Gastroesophageal sphincter (tissue), 4 donors: ENCODE measurements at regions not wholly inside any gene's neighbourhood (a gene's known extent, or its start where the extent isn't known, plus 50 kb on each side); places are given as distances from the start of the nearest gene placed in this dataset.

Source experiments
- ATAC-seq: fragments of 150-250 bp; one replicate; pipeline ENCODE4 v1.9.1; 2016; ENCODE audit warnings: mild to moderate bottlenecking, moderate library complexity
- H3K27ac ChIP-seq, 4 donors: fragments of 200-600 bp; sonication (generic) in 3 of 4; 1 replicate in 3 of 4; 2 replicates in 1 of 4; pipeline ENCODE4 v1.5.1; 2016 to 2019
- H3K27me3 ChIP-seq: fragments of 200-600 bp; sonication (generic); one replicate; pipeline ENCODE4 v1.5.1; 2019
- H3K36me3 ChIP-seq, 2 donors: fragments of 200-600 bp; sonication (generic); one replicate each; pipeline ENCODE4 v1.5.1; 2019; ENCODE audit warnings: control low read depth in 1 of 2
- H3K4me1 ChIP-seq, 3 donors: fragments of 200-600 bp; sonication (generic); 1 replicate in 2 of 3; 2 replicates in 1 of 3; pipeline ENCODE4 v1.5.1; 2016 to 2019; ENCODE audit warnings: control low read depth in 2 of 3
- H3K4me3 ChIP-seq, 2 donors: fragments of 200-600 bp; sonication (generic); one replicate each; pipeline ENCODE4 v1.5.1; 2019; ENCODE audit warnings: mild to moderate bottlenecking in 1 of 2, moderate library complexity in 1 of 2
- H3K9me3 ChIP-seq, 3 donors: fragments of 200-600 bp; sonication (generic); one replicate each; pipeline ENCODE4 v1.5.1; 2017 to 2019; ENCODE audit warnings: control low read depth in 2 of 3
- EP300 ChIP-seq: sonication (generic); formaldehyde crosslinking; IDR thresholded peaks from one replicate; pipeline ENCODE4 v1.6.1; 2017; ENCODE audit warnings: antibody characterized with exemption, mild to moderate bottlenecking
- POLR2A ChIP-seq, 2 donors: fragments of 450-650 bp; IDR thresholded peaks; one replicate each; pipeline ENCODE4 v1.6.1; 2017; ENCODE audit warnings: antibody characterized with exemption in 2 of 2, mild to moderate bottlenecking in 2 of 2, moderate library complexity in 1 of 2
- POLR2AphosphoS5 ChIP-seq: sonication (generic); formaldehyde crosslinking; IDR thresholded peaks from one replicate; pipeline ENCODE4 v1.6.1; 2017; ENCODE audit warnings: antibody characterized with exemption
- WGBS, 2 donors: methylation state at CpG; one replicate each; pipeline ENCODE4 v1.1.5; 2018; ENCODE audit warnings: low coverage in 1 of 2; 5-methylcytosine and 5-hydroxymethylcytosine counted together
- TF ChIP-seq, protein P1 (sequence below), 4 experiments: fragments of 200-600 bp in 2 of 4; fragments of 450-650 bp in 2 of 4; sonication (generic) in 1 of 4; IDR thresholded peaks; one replicate each; pipeline ENCODE4 v1.5.1; 2017 to 2019; ENCODE audit warnings: antibody characterized with exemption in 4 of 4, mild to moderate bottlenecking in 2 of 4, moderate library complexity in 2 of 4

DNA sequence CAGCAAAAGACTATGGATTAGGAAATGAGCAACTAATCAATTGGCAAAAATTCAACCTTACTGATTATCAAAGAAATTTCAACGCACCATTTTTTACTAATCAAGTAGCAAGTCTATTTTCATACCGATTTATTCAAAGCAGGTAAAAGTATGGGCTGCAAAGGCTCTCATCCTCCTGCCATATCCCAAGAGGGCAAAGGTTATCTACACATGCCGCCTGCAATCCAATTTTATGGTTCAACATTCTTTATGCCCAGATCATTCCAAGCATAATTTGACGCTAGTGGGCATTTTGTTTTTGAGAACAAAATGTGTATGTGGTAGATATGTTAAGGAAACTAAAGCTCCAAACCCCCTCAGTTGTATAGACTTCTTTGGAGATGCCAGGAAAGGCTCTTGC is 270.6 kb downstream of the MAF start:
- Histone ChIP-seq H3K9me3 (no peaks in the 10 kb centered on the region), H3K27ac (no peak overlapping the region), H3K36me3 (no peaks in the 10 kb centered on the region), H3K27me3 (peaks cover 7% of the 10 kb centered on the region), H3K4me3 (no peak overlapping the region), H3K4me1 (peaks cover 0 to 8% (median 0%) of the 10 kb centered on the region in 3 donors)
- no peak for ATAC-seq
- 90 to 95% methylated on average over 3 to 4 of the region's 4 CpGs for WGBS, 2 donors
- TF ChIP-seq, protein P1, sequence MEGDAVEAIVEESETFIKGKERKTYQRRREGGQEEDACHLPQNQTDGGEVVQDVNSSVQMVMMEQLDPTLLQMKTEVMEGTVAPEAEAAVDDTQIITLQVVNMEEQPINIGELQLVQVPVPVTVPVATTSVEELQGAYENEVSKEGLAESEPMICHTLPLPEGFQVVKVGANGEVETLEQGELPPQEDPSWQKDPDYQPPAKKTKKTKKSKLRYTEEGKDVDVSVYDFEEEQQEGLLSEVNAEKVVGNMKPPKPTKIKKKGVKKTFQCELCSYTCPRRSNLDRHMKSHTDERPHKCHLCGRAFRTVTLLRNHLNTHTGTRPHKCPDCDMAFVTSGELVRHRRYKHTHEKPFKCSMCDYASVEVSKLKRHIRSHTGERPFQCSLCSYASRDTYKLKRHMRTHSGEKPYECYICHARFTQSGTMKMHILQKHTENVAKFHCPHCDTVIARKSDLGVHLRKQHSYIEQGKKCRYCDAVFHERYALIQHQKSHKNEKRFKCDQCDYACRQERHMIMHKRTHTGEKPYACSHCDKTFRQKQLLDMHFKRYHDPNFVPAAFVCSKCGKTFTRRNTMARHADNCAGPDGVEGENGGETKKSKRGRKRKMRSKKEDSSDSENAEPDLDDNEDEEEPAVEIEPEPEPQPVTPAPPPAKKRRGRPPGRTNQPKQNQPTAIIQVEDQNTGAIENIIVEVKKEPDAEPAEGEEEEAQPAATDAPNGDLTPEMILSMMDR (IDR thresholded peaks at IDR 0.05) = no peak
- TF ChIP-seq POLR2AphosphoS5 = no peak
- TF ChIP-seq EP300 = no peak
- no peak for TF ChIP-seq POLR2A (IDR thresholded peaks at IDR 0.05)

DNA sequence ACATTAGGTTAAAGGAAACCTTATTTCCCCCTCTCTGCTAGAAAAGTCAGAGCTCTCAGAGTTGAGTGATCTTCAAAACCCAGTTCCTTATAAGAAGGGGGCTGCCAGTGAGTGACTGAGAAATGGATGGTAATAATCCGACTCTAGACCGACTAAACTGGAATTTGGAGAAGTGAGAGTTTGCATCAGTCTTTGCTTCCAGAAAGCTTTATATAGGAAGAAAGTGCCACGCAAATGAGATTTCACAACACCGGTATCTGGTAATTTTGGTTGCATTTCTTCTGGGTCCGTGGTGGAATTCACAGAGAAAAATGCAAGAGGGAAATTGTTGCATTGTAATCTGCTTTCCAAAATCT is 271.4 kb downstream of the MAF start:
- no peaks in the 10 kb centered on the region for H3K36me3 ChIP-seq
- H3K4me3 ChIP-seq = no peak overlapping the region
- H3K27me3 ChIP-seq = peaks cover 7% of the 10 kb centered on the region
- TF ChIP-seq, protein P1 (IDR thresholded peaks at IDR 0.05) = no peak
- TF ChIP-seq EP300 (no peak), POLR2A (IDR thresholded peaks at IDR 0.05) (no peak), POLR2AphosphoS5 (no peak)
- peaks cover 0 to 8% (median 0%) of the 10 kb centered on the region in 3 donors for H3K4me1 ChIP-seq
- no peaks in the 10 kb centered on the region for H3K9me3 ChIP-seq
- ATAC-seq = peak; percentile 48
- H3K27ac ChIP-seq = no peak overlapping the region
- 80 to 100% methylated on average over 2 to 5 of the region's 5 CpGs for WGBS, 2 donors

DNA sequence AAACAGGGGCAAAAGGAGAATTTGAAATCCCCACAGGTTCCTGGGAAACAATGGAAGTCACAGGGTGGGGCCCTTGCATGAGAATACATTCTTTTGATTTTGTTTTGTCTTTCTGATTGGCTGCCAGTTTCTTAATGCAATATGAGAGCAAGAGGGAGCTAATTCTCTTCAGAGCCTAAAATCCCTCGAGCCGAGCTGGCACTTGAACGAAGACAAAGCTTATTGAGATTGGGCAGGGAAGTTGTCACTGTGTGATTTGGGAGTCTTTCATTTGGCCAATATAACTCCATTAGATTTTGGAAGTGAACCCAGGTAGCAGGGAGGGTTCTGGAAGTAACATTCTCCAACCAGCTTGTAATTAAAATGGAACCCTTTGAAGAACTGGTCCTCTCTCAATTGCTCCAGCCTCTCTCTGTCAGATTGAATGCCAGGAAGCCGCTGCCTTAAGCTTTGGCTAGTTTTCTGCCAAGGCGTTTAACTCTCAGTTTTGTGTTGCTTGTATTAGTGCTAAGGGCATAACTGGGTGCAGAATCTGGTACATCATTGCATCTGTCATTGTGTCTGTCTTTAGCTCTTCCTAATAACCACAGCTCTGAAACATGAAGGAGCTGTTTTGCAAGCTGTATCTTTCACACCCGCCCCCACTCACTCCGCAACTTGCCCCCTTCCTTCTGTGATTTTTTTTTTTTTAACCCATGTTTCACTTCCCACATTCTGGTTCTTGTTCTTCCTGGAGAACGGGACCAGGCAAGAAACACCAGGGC is 272.0 kb downstream of the MAF start:
- Histone ChIP-seq H3K27me3 (peaks cover 12% of the 10 kb centered on the region), H3K4me3 (no peak overlapping the region), H3K27ac (no peak overlapping the region), H3K4me1 (peaks cover 0 to 8% (median 0%) of the 10 kb centered on the region in 3 donors), H3K36me3 (no peaks in the 10 kb centered on the region), H3K9me3 (no peaks in the 10 kb centered on the region)
- no peak for ATAC-seq
- 44 to 61% methylated on average over 7 to 8 of the region's 8 CpGs for WGBS, 2 donors
- TF ChIP-seq POLR2AphosphoS5 = no peak
- TF ChIP-seq POLR2A (IDR thresholded peaks at IDR 0.05) = no peak
- TF ChIP-seq, protein P1 (IDR thresholded peaks at IDR 0.05) = no peak

DNA sequence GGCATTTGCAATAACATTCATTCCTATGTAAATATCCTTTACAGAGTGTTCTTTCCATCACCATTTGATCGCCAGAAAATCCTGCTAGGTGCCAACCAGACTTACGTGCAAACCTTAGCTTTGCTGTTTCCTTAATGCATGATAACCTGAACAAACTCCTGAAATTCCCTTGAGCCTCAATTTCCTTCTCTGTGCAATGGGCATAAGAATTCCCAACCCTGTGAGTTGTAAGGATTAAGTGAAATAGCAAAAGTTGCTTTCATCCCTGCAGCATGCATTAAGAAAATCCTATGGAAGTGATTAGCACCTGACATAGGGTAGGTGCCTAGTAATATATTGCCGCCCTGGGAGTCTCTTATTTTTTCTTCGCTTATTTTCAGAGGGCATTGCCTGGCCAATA is 272.7 kb downstream of the MAF start:
- ATAC-seq = no peak
- WGBS, 2 donors = 88 to 91% methylated on average over 3 to 4 of the region's 4 CpGs
- no peaks in the 10 kb centered on the region for H3K36me3 ChIP-seq
- no peaks in the 10 kb centered on the region for H3K9me3 ChIP-seq
- peaks cover 0 to 8% (median 0%) of the 10 kb centered on the region in 3 donors for H3K4me1 ChIP-seq
- H3K4me3 ChIP-seq = no peak overlapping the region
- no peak for TF ChIP-seq EP300
- TF ChIP-seq POLR2A (IDR thresholded peaks at IDR 0.05) = no peak
- TF ChIP-seq, protein P1 (IDR thresholded peaks at IDR 0.05) = no peak
- no peak for TF ChIP-seq POLR2AphosphoS5
- H3K27me3 ChIP-seq = peaks cover 12% of the 10 kb centered on the region
- no peak overlapping the region for H3K27ac ChIP-seq

DNA sequence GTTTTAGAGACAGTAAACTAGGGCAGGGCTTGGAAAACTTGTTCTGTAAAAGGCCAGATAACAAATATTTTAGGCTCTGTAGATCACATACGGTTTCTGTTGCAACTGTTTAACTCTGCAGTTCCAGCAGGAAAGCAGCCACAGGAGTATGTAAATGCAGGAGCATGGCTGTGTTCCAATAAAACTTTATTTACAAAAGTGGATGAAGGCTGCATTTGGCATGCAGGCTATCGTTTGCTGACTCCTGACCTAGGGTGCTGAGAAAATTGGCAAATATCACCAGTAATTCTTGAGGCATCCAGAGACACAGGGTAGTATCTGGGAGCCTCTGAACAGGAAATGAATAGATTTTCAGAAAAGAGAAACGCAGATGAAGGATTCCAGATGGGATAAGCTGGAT is 274.0 kb downstream of the MAF start:
- Histone ChIP-seq H3K27ac (no peak overlapping the region), H3K36me3 (no peaks in the 10 kb centered on the region), H3K4me1 (peaks cover 0 to 8% (median 0%) of the 10 kb centered on the region in 3 donors), H3K4me3 (no peak overlapping the region), H3K9me3 (no peaks in the 10 kb centered on the region), H3K27me3 (peaks cover 16% of the 10 kb centered on the region)
- ATAC-seq = no peak
- WGBS, 2 donors = 53 to 54% methylated on average over 3 of the region's 3 CpGs
- TF ChIP-seq EP300 (no peak), POLR2AphosphoS5 (no peak), POLR2A (IDR thresholded peaks at IDR 0.05) (no peak)
- TF ChIP-seq, protein P1 (IDR thresholded peaks at IDR 0.05) = no peak
